Bronchial epithelial cell (primary cell): ENCODE measurements at regions not wholly inside any gene's neighbourhood (a gene's known extent, or its start where the extent isn't known, plus 50 kb on each side); places are given as distances from the start of the nearest gene placed in this dataset.
A peak's percentile ranks its signal among the peaks of the same experiment; 100 is the strongest.

Experiments
- DNase-seq: peaks from one replicate; pipeline ENCODE4 v3.0.0-alpha.2; 2010; ENCODE audit warnings: low read depth
- FAIRE-seq: peaks from 2 replicates; lab custom pipeline; 2011; peaks lifted over from hg19 to GRCh38; lab: Jason Lieb, UNC
- H3K27me3 ChIP-seq: 2 replicates; pipeline ENCODE4 v1.5.1; 2011; ENCODE audit warnings: low read length; ENCODE audit not compliant: control insufficient read depth, insufficient read depth
- H3K36me3 ChIP-seq: 2 replicates; pipeline ENCODE4 v1.5.1; 2011; ENCODE audit warnings: low read length; ENCODE audit not compliant: control insufficient read depth, insufficient read depth
- H3K4me3 ChIP-seq: 2 replicates; pipeline ENCODE4 v1.5.1; 2011; ENCODE audit warnings: mild to moderate bottlenecking, low read depth, low read length, control low read depth
- TF ChIP-seq, protein P1 (sequence below): IDR thresholded peaks from 2 replicates; pipeline ENCODE4 v1.5.1; 2011; ENCODE audit warnings: mild to moderate bottlenecking, moderate library complexity, low read length, control low read depth, inconsistent platforms; ENCODE audit not compliant: insufficient read depth, severe bottlenecking

DNA sequence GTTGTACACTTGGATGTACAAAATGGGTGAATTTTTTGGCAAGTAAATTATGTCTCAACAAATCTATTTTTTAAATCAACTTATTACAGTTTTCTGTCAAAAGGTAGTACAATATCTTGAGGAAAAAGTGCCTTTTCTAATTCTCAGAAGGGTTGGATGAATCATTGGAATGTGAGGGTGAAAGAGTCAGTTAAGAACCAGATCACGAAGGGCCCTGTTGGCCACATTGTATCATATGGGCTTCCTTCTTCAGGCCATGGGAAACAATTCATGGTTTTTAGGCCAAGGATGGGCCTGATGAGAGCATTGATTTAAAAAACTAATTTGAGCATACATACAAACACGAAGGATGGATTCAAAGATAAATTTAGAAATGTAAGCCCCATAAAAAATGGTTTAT, 503.7 kb downstream of the TNS3 start:
- TF ChIP-seq, protein P1, sequence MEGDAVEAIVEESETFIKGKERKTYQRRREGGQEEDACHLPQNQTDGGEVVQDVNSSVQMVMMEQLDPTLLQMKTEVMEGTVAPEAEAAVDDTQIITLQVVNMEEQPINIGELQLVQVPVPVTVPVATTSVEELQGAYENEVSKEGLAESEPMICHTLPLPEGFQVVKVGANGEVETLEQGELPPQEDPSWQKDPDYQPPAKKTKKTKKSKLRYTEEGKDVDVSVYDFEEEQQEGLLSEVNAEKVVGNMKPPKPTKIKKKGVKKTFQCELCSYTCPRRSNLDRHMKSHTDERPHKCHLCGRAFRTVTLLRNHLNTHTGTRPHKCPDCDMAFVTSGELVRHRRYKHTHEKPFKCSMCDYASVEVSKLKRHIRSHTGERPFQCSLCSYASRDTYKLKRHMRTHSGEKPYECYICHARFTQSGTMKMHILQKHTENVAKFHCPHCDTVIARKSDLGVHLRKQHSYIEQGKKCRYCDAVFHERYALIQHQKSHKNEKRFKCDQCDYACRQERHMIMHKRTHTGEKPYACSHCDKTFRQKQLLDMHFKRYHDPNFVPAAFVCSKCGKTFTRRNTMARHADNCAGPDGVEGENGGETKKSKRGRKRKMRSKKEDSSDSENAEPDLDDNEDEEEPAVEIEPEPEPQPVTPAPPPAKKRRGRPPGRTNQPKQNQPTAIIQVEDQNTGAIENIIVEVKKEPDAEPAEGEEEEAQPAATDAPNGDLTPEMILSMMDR = no peak
- H3K36me3 ChIP-seq = no peaks in the 10 kb centered on the region
- H3K27me3 ChIP-seq = no peaks in the 10 kb centered on the region
- DNase-seq (no peak), FAIRE-seq (no peak)
- H3K4me3 ChIP-seq = no peak overlapping the region

DNA sequence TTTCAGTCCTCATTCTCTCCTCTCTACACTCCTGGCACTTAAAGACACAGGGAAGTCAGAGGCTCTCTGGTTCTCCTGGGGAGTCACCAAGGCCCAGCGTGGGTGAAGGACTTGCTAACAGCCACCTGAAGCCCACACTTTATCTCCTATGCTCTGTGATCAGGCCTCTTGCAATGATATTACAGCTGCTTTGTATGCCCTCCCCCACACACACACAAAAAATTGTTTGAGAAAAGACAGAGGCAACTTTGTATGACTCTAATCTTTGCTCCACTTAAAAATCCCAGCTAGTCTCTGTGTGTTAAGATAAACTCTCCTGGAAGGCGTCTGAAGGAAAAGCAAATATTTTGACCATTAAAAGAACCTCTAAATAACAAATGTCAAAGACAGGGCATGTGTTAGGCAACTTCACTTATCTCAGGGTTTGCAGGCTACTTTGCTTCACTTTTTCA, 507.2 kb downstream of the TNS3 start:
- DNase-seq (no peak), FAIRE-seq (no peak)
- no peak overlapping the region for H3K4me3 ChIP-seq
- TF ChIP-seq, protein P1 = no peak
- H3K27me3 ChIP-seq = no peaks in the 10 kb centered on the region
- H3K36me3 ChIP-seq = no peaks in the 10 kb centered on the region

DNA sequence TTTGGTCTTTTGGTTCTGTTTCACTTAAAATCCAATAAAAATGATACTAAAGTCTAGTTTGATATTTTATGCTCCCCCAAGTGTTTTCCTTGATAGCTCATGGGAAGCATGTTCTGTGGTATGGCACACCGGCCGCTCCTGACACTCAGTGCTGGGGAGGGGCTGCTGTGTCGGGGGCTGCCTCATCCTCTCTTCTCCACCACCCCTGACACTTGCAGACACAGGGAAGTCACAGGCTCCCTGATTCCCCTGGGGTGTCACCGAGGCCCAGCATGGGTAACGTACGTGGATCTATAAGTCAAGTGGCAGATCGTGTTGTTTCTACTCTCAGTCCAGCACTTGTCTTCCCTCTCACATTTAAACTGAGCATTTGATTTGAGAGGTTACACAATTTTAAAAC, 508.6 kb downstream of the TNS3 start:
- Histone ChIP-seq H3K4me3 (no peak overlapping the region), H3K27me3 (no peaks in the 10 kb centered on the region), H3K36me3 (no peaks in the 10 kb centered on the region)
- TF ChIP-seq, protein P1 = no peak
- DNase-seq = no peak
- no peak for FAIRE-seq

DNA sequence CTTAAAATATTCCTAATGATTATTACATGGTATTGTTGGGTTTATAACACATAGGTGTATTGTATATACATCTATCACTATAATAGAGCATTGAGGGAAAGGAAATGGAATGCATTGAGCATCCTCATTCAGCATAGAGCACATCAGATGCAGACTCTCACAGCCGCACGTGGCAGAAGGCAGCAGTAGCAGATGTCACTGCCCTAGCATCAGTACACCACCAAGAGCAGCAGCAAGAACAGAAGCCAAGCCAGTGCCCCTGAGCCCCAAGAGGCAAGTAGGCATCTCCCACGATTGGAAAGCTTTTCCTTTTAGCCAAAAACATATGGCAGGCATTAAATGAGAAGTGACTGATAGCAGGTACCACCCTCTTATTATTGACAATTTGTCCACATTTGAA, 510.0 kb downstream of the TNS3 start:
- DNase-seq (no peak), FAIRE-seq (no peak)
- Histone ChIP-seq H3K4me3 (no peak overlapping the region), H3K27me3 (no peaks in the 10 kb centered on the region), H3K36me3 (no peaks in the 10 kb centered on the region)
- TF ChIP-seq, protein P1 = no peak

DNA sequence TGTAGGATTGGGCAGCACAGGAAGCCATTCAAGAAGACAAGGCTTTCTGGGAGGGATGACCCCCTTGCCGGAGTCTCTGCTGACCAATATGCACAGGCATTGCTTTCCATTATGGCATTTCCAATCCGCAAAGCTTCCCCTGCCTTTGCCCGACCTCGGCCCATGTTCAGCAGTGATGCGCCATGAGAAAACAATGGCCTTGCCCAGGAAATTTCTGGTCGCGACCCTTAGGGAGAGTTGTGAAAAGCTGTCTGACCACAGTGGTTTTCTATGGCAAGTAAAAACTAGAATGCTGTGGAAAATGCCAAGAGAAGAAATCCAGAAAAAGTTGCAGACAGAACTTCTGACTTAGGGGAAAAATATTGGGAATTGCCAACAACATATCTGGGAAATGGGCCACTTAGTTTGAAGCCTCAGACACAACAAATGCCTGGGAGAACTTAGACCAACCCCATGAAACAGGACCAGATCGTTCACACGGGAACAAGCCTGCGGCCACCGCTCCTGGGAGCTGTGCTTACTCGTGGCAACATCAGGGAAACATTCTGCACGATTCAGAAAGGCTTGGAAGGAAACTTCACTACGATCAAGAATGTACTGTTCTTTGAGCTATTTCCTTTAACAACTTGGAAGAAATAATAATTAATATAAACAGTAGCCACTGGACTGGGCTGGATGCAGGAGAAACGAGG, 512.4 kb downstream of the TNS3 start:
- no peak for DNase-seq
- peak; percentile 70 for FAIRE-seq
- Histone ChIP-seq H3K27me3 (no peaks in the 10 kb centered on the region), H3K4me3 (no peak overlapping the region), H3K36me3 (no peaks in the 10 kb centered on the region)
- TF ChIP-seq, protein P1 = no peak

DNA sequence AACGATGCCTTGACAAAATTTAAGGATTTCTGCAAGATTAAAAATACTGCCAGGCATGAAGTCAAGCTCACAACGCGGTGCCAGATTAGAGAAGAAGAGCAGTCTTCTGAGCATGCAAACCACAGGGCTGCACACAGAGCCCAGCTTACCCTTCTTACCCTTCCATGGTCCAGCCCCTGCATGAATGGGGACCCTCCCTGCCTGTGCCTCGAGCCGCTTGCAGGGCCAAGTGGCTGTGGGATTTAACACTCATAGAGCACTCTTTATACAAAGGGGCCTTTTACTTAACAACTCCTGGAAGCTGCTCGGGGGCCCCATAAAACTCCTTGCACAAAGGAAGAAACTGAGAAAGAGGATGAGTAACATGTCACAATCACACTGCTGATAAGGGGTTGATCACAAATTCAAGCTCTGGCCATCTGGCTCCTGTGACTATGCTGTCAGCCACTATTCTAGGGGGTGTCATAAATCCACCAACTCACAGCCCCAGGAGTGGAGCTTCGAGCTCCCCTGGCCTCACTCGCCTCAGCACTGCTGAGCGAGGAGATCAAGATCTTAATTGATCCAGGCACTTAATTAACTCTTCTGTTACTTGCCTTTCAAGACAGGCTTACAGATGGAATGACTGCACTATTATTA, 514.8 kb downstream of the TNS3 start:
- no peak for FAIRE-seq
- no peaks in the 10 kb centered on the region for H3K36me3 ChIP-seq
- no peak overlapping the region for H3K4me3 ChIP-seq
- DNase-seq = no peak
- no peaks in the 10 kb centered on the region for H3K27me3 ChIP-seq
- TF ChIP-seq, protein P1 = no peak
